OCI-LY1 (cell line): ENCODE measurements at regions not wholly inside any gene's neighbourhood (a gene's known extent, or its start where the extent isn't known, plus 50 kb on each side); places are given as distances from the start of the nearest gene placed in this dataset.

Experiments used
- EZH2 ChIP-seq: fragments of 200-600 bp; sonication (generic), shearing (Covaris generic); IDR thresholded peaks from 2 replicates; pipeline ENCODE4 v1.8.0; 2017; ENCODE audit warnings: borderline replicate concordance, mixed run types, mild to moderate bottlenecking, antibody characterized with exemption, low read length, moderate library complexity, mixed read lengths
- TF ChIP-seq, protein P1 (sequence below): fragments of 200-600 bp; sonication (generic), shearing (Covaris generic); IDR thresholded peaks from 2 replicates; pipeline ENCODE4 v1.5.1; 2017; ENCODE audit warnings: mild to moderate bottlenecking, antibody characterized with exemption, low read length, moderate library complexity, mixed read lengths

GRCh38 chr1:157247005-157247763, 109.0 kb upstream of the ETV3 start:
- TF ChIP-seq, protein P1, sequence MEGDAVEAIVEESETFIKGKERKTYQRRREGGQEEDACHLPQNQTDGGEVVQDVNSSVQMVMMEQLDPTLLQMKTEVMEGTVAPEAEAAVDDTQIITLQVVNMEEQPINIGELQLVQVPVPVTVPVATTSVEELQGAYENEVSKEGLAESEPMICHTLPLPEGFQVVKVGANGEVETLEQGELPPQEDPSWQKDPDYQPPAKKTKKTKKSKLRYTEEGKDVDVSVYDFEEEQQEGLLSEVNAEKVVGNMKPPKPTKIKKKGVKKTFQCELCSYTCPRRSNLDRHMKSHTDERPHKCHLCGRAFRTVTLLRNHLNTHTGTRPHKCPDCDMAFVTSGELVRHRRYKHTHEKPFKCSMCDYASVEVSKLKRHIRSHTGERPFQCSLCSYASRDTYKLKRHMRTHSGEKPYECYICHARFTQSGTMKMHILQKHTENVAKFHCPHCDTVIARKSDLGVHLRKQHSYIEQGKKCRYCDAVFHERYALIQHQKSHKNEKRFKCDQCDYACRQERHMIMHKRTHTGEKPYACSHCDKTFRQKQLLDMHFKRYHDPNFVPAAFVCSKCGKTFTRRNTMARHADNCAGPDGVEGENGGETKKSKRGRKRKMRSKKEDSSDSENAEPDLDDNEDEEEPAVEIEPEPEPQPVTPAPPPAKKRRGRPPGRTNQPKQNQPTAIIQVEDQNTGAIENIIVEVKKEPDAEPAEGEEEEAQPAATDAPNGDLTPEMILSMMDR = no peak
- TF ChIP-seq EZH2 = no peak
